SK-N-DZ (cell line): ENCODE measurements at regions not wholly inside any gene's neighbourhood (a gene's known extent, or its start where the extent isn't known, plus 50 kb on each side); places are given as distances from the start of the nearest gene placed in this dataset.
"Not testable (repeated sequence)": the region's sequence is repeated elsewhere in the genome, so short reads cannot be mapped to it uniquely, and the experiment has no call there.

Source experiments
- DNase-seq: peaks from one replicate; pipeline ENCODE4 v3.0.0-alpha.2; 2015; ENCODE audit warnings: low spot score

GRCh38 chr22:26918226-26918625, 260.8 kb downstream of the MIAT start:
- no peak for DNase-seq

- DNase-seq: peak; percentile 8
Observed at GRCh38 chr22:26921726-26922125, 264.3 kb downstream of the MIAT start.

GRCh38 chr22:26922806-26923205, 265.4 kb downstream of the MIAT start:
- no peak for DNase-seq

- no peak for DNase-seq
Observed at GRCh38 chr22:26923531-26923930, 266.1 kb downstream of the MIAT start.

- no peak for DNase-seq
Observed at GRCh38 chr22:26927821-26928220, 270.4 kb downstream of the MIAT start.

- no peak for DNase-seq
Observed at GRCh38 chr22:26931471-26931870, 274.1 kb downstream of the MIAT start.

- DNase-seq: no peak
Observed at GRCh38 chr22:26933105-26933590, 275.8 kb downstream of the MIAT start.

- DNase-seq: no peak
Observed at GRCh38 chr22:26937213-26937612, 279.8 kb downstream of the MIAT start.

GRCh38 chr22:26939466-26939865, 282.1 kb downstream of the MIAT start:
- no peak for DNase-seq

- no peak for DNase-seq
Observed at GRCh38 chr22:26941896-26942636, 284.7 kb downstream of the MIAT start.

- DNase-seq: no peak
Observed at GRCh38 chr22:26942637-26942957, 285.2 kb downstream of the MIAT start.

GRCh38 chr22:26945565-26945964, 288.2 kb downstream of the MIAT start:
- DNase-seq: no peak

- no peak for DNase-seq
Observed at GRCh38 chr22:26949193-26949592, 291.8 kb downstream of the MIAT start.

- DNase-seq: not testable (repeated sequence)
Observed at GRCh38 chr22:26951139-26951538, 293.8 kb downstream of the MIAT start.

- DNase-seq: no peak
Observed at GRCh38 chr22:26952004-26952403, 294.6 kb downstream of the MIAT start.

GRCh38 chr22:26952451-26953011, 295.1 kb downstream of the MIAT start:
- no peak for DNase-seq

- no peak for DNase-seq
Observed at GRCh38 chr22:26953012-26953883, 295.9 kb downstream of the MIAT start.

- no peak for DNase-seq
Observed at GRCh38 chr22:26956371-26956770, 299.0 kb downstream of the MIAT start.

GRCh38 chr22:26957176-26957575, 299.8 kb downstream of the MIAT start:
- DNase-seq: no peak

GRCh38 chr22:26957897-26958296, 300.5 kb downstream of the MIAT start:
- DNase-seq: no peak

GRCh38 chr22:26958378-26958777, 301.0 kb downstream of the MIAT start:
- no peak for DNase-seq

GRCh38 chr22:26964642-26965041, 307.3 kb downstream of the MIAT start:
- DNase-seq: no peak

GRCh38 chr22:26967282-26967681, 309.9 kb downstream of the MIAT start:
- no peak for DNase-seq
